ENCODE measurements at regions not wholly inside any gene's neighbourhood (a gene's known extent, or its start where the extent isn't known, plus 50 kb on each side); places are given as distances from the start of the nearest gene placed in this dataset.
A peak's percentile ranks its signal among the peaks of the same experiment; 100 is the strongest.
"Not testable (repeated sequence)": the region's sequence is repeated elsewhere in the genome, so short reads cannot be mapped to it uniquely, and the experiment has no call there.

DNA sequence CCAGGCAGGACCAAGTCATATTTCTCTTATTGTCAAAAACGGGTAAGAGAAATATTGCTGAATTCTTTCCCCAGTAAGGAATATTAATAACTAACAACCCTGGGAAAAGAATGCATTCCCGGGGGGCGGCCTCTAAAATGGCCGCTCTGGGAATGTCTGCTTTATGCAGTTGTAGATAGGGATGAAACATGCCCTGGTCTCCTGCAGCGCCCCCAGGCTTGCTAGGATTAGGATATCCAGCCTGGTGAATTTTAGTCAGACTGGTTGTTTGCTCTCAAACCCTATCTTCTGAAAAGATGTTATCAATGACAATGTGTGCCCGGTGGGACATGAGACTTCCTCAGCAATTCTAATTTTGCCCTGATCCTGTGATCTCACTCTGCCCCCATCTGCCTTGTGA, 448.1 kb downstream of the PTH2R start:
- no peaks in the 10 kb centered on the region for H3K27me3 ChIP-seq
- no peaks in the 10 kb centered on the region; the same call in 1 of the 2 replicates for H3K9me3 ChIP-seq (replicated peaks)
- DNase-seq: no peak
- no peak overlapping the region for H3K27ac ChIP-seq
- H3K4me1 ChIP-seq: no peaks in the 10 kb centered on the region
- H3K36me3 ChIP-seq: no peaks in the 10 kb centered on the region
- no peak overlapping the region for H3K4me3 ChIP-seq

DNA sequence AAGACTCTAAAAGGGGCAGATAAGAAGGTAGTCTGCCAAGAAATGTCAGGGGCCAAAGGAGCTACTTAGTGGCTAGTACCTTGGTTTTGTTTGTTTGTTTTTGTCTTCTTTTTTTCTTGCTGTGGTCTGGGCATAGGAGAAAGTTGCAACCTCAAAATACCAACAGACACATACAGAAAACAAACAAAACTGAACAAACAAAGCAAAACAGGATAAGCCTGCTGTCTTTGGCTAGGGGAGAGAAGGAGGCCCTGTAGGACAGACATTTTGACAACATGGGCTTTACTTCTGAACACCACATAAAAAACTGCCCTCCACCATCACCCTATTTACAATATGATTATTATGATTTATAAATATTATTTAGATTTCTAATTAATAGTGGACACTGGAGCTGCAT, 460.8 kb downstream of the PTH2R start:
- Histone ChIP-seq H3K36me3 (no peaks in the 10 kb centered on the region), H3K4me1 (no peaks in the 10 kb centered on the region), H3K9me3 (replicated peaks) (peaks cover 9% of the 10 kb centered on the region; the same call in 1 of the 2 replicates), H3K4me3 (no peak overlapping the region), H3K27me3 (no peaks in the 10 kb centered on the region), H3K27ac (no peak overlapping the region)
- DNase-seq: no peak

DNA sequence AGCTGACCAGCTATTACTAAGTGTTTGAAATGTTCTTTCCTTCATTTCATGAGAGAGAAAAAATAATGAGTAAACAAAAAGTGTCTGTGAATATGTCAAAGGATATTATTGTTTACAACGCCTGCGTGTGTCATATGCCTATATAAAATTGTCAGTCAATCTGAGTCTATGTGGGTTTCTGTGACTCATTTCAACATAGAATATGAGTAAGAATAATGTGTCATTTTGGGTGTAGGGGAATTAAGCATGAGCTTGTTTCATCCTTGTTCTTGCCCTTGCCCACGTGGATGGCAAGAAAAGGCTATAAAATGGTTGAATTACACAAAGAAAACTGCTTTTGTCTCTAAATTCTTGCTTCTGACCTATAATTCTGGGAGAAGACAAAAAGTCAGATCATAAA, 466.0 kb downstream of the PTH2R start:
- no peak for DNase-seq
- no peaks in the 10 kb centered on the region for H3K4me1 ChIP-seq
- H3K36me3 ChIP-seq: no peaks in the 10 kb centered on the region
- H3K27ac ChIP-seq: no peak overlapping the region
- H3K9me3 ChIP-seq (replicated peaks): peaks cover 3% of the 10 kb centered on the region
- H3K4me3 ChIP-seq: no peak overlapping the region
- no peaks in the 10 kb centered on the region for H3K27me3 ChIP-seq

DNA sequence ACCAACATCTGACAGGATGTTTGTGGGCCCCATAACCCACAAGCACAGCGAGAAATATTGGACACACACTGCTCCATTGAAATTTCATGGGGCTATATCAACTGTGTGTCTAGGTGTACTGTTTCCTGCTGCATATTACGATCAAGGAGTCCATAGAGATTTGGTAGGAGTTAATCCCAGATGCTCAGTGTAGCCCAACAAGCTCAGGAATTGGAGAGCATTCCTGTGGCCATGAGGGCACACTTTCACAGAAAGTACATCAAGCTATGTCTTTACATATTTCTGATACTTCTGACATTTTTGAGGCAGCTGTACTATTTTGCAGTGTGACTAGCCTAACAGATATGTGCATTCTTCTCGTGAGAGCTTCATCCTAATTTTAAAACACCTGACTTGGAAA, 473.1 kb downstream of the PTH2R start:
- peak; percentile 61 to 74 for DNase-seq
- peaks cover 10% of the 10 kb centered on the region for H3K9me3 ChIP-seq (replicated peaks)
- no peak overlapping the region for H3K4me3 ChIP-seq
- no peaks in the 10 kb centered on the region for H3K36me3 ChIP-seq
- H3K4me1 ChIP-seq: peaks cover 30% of the 10 kb centered on the region
- no peaks in the 10 kb centered on the region for H3K27me3 ChIP-seq
- H3K27ac ChIP-seq: peak overlapping the region; percentile 80

DNA sequence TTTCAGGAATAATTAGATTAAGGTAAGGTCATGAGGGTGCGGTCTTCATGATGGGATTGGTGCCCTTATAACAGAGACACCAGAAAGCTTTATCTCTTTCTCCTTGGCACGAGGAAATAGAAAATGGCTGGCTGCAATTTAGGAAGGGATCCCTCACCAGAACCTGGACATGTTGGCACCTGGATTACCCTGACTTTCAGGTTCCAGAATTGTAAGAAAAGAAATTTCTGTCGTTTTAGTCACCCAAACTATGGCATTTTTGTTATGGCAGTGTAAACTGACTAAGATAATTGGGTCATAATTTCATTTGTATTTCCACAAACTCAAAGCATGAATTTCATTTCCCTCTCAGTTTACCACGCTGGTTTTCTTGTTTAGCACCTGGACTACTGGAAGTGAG, 473.6 kb downstream of the PTH2R start:
- Histone ChIP-seq H3K4me1 (peaks cover 30% of the 10 kb centered on the region), H3K36me3 (no peaks in the 10 kb centered on the region), H3K27me3 (no peaks in the 10 kb centered on the region), H3K27ac (peak overlapping the region; percentile 80), H3K4me3 (no peak overlapping the region), H3K9me3 (replicated peaks) (peaks cover 10% of the 10 kb centered on the region)
- peak in 1 of 2 experiments; percentile 2 for DNase-seq

DNA sequence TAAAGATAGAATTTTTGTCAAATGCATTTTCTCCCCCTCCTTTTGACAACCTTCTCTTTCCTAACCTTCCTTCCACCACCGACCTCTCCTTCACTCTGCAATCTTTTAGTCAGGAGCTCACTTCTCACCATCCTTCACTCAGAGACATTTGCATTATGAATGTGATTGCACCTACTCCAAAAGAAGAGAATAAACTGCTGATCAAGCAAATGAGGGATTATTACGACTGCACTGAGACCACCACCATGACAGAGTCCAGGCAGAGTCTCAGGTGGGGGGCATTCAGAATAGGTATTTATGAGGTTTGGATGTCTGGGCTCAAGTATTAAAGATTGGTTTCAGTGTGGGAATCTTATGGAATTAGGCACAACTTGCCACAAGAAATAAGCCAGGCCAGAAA, 483.9 kb downstream of the PTH2R start:
- DNase-seq: no peak
- H3K4me1 ChIP-seq: no peaks in the 10 kb centered on the region
- H3K4me3 ChIP-seq: no peak overlapping the region
- no peak overlapping the region for H3K27ac ChIP-seq
- no peaks in the 10 kb centered on the region for H3K27me3 ChIP-seq
- H3K9me3 ChIP-seq (replicated peaks): no peaks in the 10 kb centered on the region
- no peaks in the 10 kb centered on the region for H3K36me3 ChIP-seq

DNA sequence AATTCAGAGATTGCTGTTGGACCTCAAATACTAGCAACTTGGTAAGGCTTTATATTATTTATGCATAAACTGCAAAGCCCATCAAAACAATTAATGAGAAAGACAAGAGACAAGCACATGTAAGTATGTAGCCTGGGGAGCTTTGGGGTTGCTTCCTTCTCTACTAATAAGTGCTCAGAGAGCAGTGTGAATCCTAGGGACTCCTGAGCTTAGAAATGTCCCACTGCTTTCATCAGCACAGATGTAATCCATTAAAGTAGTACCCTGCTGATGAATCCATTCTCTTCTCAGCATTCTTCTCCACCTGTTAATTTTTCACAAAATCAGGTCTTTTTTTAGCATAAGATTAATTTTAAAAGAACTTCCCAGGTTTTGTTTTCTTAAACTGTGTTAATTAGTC, 485.6 kb downstream of the PTH2R start:
- Histone ChIP-seq H3K27ac (no peak overlapping the region), H3K36me3 (no peaks in the 10 kb centered on the region), H3K4me1 (no peaks in the 10 kb centered on the region), H3K9me3 (replicated peaks) (no peaks in the 10 kb centered on the region), H3K27me3 (no peaks in the 10 kb centered on the region), H3K4me3 (no peak overlapping the region)
- no peak for DNase-seq

DNA sequence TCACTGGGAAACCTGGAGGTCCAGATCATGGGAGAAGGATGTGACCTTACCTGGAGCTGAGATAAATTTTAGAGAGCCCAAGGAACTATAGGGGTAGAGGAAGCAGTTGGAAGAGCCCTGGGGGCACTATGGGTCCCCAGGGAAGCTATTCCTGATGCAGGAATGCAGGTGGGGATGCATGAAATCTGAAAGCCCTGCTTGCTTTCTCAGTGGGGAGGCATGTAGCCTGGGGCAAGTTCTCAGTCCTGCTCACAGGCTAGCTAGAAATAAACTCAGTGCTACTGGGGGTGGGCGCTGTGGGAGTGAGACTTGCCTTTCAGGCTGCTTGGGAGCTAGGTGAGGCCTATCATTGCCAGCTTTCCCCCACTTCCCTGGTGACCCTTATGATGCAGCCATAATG, 499.7 kb downstream of the PTH2R start:
- Histone ChIP-seq H3K27ac (no peak overlapping the region), H3K9me3 (replicated peaks) (no peaks in the 10 kb centered on the region), H3K27me3 (no peaks in the 10 kb centered on the region), H3K36me3 (no peaks in the 10 kb centered on the region), H3K4me3 (no peak overlapping the region), H3K4me1 (peaks cover 4% of the 10 kb centered on the region; the same call in 1 of the 2 replicates)
- peak; percentile 21 to 40 for DNase-seq

DNA sequence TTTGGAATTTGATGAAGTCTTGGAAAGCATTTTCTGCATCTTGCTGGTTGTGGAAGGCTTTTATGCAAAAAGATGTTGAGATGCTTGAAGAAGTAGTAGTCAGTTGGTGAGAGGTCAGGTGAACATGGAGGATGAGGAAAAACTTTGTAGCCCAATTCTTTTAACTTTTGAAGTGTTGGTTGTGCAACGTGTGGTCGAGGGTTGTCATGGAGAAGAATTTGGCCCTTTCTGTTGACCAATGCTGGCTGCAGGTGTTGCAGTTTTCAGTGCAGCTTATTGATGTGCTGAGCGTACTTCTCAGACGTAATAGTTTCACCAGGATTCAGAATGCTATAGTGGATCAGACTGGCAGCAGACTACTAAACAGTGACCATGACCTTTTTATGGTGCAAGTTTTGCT, 508.4 kb upstream of the MAP2 start:
- Histone ChIP-seq H3K27ac (peak overlapping the region; percentile 59; the same call in 1 of the 2 replicates), H3K36me3 (no peaks in the 10 kb centered on the region), H3K4me3 (no peak overlapping the region), H3K4me1 (peaks cover 26% of the 10 kb centered on the region), H3K9me3 (replicated peaks) (no peaks in the 10 kb centered on the region; the same call in 1 of the 2 replicates), H3K27me3 (no peaks in the 10 kb centered on the region)
- no peak for DNase-seq

DNA sequence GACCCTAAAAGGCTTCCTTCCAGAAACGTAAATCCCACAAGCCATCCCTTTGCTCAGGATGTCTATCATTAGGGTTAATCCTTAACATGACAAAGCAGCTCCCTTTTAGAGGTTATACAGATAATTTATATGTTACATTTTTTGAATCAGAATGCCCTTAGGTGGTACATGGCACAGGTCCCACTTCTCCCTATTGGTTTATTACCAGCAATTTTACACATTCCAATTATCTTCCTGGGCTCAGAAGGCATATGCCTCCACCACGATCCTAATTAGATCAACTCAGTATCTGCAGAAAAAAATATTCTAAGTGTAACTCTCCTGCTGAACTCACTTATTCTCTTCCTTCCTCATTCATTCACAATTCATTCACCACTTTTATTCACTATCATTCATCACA, 507.0 kb upstream of the MAP2 start:
- Histone ChIP-seq H3K4me3 (no peak overlapping the region), H3K9me3 (replicated peaks) (peaks cover 7% of the 10 kb centered on the region), H3K27me3 (no peaks in the 10 kb centered on the region), H3K27ac (no peak overlapping the region; the same call in 1 of the 2 replicates), H3K4me1 (peaks cover 26% of the 10 kb centered on the region), H3K36me3 (no peaks in the 10 kb centered on the region)
- DNase-seq: peak in 1 of 2 experiments; percentile 20

DNA sequence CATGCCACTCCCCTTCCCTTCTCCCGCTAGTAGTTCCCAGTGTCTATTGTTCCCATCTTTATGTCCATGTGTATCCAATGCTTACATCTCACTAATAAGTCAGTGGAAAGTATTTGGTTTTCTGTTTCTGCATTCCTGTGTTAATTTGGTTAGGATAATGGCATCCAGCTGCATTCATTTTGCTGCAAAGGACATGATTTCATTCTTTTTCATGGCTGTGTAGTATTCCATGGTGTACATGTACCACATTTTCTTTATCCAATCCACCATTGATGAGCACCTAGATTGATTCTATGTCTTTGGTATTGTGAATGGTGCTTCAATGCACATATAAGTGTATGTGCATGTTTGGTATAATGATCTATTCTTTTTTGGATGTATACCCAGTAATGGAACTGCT, 502.5 kb upstream of the MAP2 start:
- H3K36me3 ChIP-seq; H3K9me3 ChIP-seq (replicated peaks); H3K27ac ChIP-seq; H3K27me3 ChIP-seq; H3K4me3 ChIP-seq; DNase-seq: not testable (repeated sequence)
- peaks cover 10% of the 10 kb centered on the region for H3K4me1 ChIP-seq

DNA sequence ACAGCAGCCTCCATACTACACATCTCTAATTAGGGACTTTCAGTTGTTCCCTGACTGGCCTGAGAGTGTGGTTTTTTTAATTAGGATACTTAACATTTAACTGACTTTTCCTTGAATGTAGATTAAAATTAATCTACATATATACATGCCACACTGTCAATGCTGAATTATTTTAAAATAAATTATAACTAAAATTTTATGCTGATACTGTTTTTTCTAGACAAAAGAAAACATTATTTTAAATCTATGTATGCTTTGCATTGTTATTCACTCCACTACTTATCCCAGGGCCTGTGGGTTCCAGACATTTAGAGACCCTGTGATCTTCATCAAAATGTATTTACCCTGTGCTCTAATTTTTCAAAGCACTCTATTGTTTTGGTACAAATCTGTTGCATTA, 496.0 kb upstream of the MAP2 start:
- Histone ChIP-seq H3K9me3 (replicated peaks) (no peaks in the 10 kb centered on the region), H3K4me3 (no peak overlapping the region), H3K4me1 (peaks cover 24% of the 10 kb centered on the region), H3K27me3 (no peaks in the 10 kb centered on the region), H3K36me3 (no peaks in the 10 kb centered on the region), H3K27ac (no peak overlapping the region)
- DNase-seq: no peak

DNA sequence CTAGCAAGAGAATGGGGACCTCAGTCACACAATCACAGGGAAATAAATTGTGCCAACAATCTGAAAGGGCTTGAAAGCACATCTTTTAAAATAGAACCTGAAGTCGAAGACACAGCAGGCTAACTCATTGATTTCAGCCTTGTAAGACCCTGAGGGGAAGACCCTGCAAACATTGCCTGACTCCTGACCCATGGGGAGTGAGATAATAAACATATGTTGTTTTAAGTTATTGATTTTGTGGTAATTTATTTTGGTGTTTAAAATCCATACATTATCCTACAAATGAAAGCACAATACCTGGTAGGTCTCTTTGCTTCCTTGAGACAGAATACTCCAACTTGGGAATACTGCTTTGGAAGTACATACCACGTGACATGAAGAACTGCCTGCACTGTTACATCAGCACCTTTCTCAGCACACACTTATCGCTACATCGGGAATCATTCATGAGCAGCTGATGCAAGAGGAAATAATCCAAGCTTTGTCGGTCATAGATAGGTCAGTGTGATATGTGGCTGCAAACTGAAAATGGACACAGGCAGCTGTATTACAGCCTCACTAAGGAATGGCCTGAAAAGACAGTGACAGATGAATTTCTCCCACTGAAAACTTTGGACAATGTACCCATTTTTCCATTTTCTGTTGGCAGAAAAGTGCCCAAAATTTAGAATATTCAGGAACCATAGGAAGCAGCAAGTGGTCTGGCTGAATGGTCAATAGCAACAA, 494.5 kb upstream of the MAP2 start:
- peak; percentile 81 to 94 for DNase-seq
- Histone ChIP-seq H3K4me1 (peaks cover 24% of the 10 kb centered on the region), H3K27me3 (no peaks in the 10 kb centered on the region), H3K4me3 (no peak overlapping the region), H3K27ac (peak overlapping the region; percentile 83), H3K9me3 (replicated peaks) (no peaks in the 10 kb centered on the region), H3K36me3 (no peaks in the 10 kb centered on the region)

DNA sequence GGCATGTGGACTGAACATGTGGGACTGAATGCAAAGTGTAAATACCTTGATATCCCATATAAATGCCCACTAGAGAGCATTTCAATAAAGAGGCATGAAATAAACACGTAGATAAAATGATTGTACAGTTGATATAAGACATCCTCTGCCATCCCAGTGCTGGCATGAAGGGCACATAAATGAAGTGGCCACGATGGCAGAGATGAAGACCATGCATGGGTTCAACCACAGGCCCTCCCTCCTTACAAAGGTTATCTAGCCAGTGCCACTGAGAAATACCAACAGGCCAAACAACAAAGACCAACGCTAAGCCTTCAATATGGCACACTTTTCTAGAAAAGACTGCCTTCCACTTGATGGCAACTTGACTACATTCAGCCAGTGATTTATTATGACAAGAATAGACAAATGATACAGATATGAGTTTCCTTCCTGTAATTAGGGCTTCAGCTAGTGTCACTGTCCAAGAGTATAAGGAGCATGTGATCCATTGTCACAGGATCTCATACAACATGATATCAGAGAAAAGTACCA, 493.9 kb upstream of the MAP2 start:
- H3K27me3 ChIP-seq: no peaks in the 10 kb centered on the region
- H3K9me3 ChIP-seq (replicated peaks): no peaks in the 10 kb centered on the region
- H3K27ac ChIP-seq: peak overlapping the region; percentile 83
- H3K4me3 ChIP-seq: no peak overlapping the region
- peaks cover 24% of the 10 kb centered on the region for H3K4me1 ChIP-seq
- peak in 1 of 2 experiments; percentile 25 for DNase-seq
- no peaks in the 10 kb centered on the region for H3K36me3 ChIP-seq

DNA sequence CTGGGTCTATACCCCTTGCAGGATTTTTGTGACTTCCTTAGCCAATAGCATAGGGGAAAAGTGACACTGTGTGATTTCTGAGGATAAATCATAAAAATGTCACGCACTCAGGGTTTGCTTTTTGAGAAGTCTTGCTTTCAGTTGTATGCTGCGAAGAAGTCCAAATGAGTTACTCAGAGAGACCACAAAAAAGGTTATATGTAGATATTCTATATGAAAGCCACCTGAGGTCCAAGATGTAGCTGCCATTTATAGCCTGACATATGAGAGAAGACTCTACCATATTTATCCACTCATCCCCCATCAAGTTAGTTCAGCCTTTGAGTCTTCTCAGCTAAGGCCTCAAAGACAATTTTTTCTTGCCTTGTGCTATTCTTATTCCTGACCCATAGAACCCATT, 488.3 kb upstream of the MAP2 start:
- DNase-seq: no peak
- Histone ChIP-seq H3K4me1 (peaks cover 11% of the 10 kb centered on the region), H3K36me3 (no peaks in the 10 kb centered on the region), H3K9me3 (replicated peaks) (no peaks in the 10 kb centered on the region), H3K4me3 (no peak overlapping the region), H3K27me3 (no peaks in the 10 kb centered on the region), H3K27ac (no peak overlapping the region)

DNA sequence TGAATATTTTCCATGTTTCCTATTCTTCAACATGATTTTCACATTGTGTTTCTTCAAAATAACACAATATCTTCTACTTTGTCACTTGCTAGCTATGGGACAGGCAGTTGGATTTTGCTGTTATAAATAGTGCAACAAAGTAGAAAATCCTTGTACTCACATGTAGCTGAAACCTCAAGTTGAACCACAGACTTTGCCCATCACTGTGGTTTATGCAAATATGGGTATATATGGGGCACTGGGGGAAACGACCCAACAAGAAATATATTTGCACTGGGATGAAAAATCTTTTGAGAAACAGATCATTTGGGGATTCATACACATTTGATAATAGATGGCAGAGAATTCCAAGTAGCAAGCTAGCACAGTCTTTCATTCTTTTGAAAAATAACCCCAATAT, 486.3 kb upstream of the MAP2 start:
- no peak for DNase-seq
- no peaks in the 10 kb centered on the region for H3K9me3 ChIP-seq (replicated peaks)
- no peak overlapping the region for H3K27ac ChIP-seq
- no peaks in the 10 kb centered on the region for H3K27me3 ChIP-seq
- H3K4me1 ChIP-seq: peaks cover 11% of the 10 kb centered on the region
- no peak overlapping the region for H3K4me3 ChIP-seq
- no peaks in the 10 kb centered on the region for H3K36me3 ChIP-seq
